Thyroid gland (tissue), 4 donors: ENCODE measurements at regions not wholly inside any gene's neighbourhood (a gene's known extent, or its start where the extent isn't known, plus 50 kb on each side); places are given as distances from the start of the nearest gene placed in this dataset.

ENCODE experiments used
- DNase-seq, 2 donors: peaks; one replicate each; pipeline ENCODE4 v3.0.0-alpha.2; 2019
- H3K27ac ChIP-seq, 3 donors: fragments of 200-600 bp; sonication (generic); 1 replicate in 2 of 3; 2 replicates in 1 of 3; pipeline ENCODE4 v1.5.1; 2016 to 2019; ENCODE audit warnings: mild to moderate bottlenecking in 1 of 3, moderate library complexity in 1 of 3
- H3K27me3 ChIP-seq: fragments of 200-600 bp; sonication (generic); one replicate; pipeline ENCODE4 v1.5.1; 2019
- H3K36me3 ChIP-seq, 2 donors: fragments of 200-600 bp; sonication (generic); one replicate each; pipeline ENCODE4 v1.5.1; 2016 to 2019
- H3K4me1 ChIP-seq, 2 donors: fragments of 200-600 bp; sonication (generic); one replicate each; pipeline ENCODE4 v1.5.1; 2017 to 2019
- H3K4me3 ChIP-seq, 3 donors: fragments of 200-600 bp; sonication (generic); replicated peaks in 1 of 3; 1 replicate in 2 of 3; 2 replicates in 1 of 3; pipeline ENCODE4 v1.5.1; 2016; ENCODE audit warnings: mild to moderate bottlenecking in 1 of 3
- H3K9me3 ChIP-seq: fragments of 200-600 bp; sonication (generic); one replicate; pipeline ENCODE4 v1.5.1; 2017
- CTCF ChIP-seq, 6 experiments: fragments of 200-600 bp in 3 of 6; fragments of 450-650 bp in 3 of 6; sonication (generic) in 3 of 6; IDR thresholded peaks; one replicate each; pipeline ENCODE4 v1.5.1; 2016 to 2019; ENCODE audit warnings: antibody characterized with exemption in 6 of 6, mild to moderate bottlenecking in 2 of 6, inconsistent platforms in 1 of 6, moderate library complexity in 1 of 6
- POLR2A ChIP-seq, 2 donors: fragments of 450-650 bp; IDR thresholded peaks; one replicate each; pipeline ENCODE4 v1.6.1; 2017; ENCODE audit warnings: antibody characterized with exemption in 2 of 2, mild to moderate bottlenecking in 2 of 2, moderate library complexity in 1 of 2
- WGBS, 2 donors: methylation state at CpG; one replicate each; pipeline ENCODE4 v1.1.5; 2017; 5-methylcytosine and 5-hydroxymethylcytosine counted together
- intact Hi-C: fragments of 100-400 bp; cut with DNase I; formaldehyde crosslinking; loops from one replicate; pipeline ENCODE4 v1.15.1; 2023

- 84 to 93% methylated on average over 4 of the region's 4 CpGs for WGBS, 2 donors
- Histone ChIP-seq H3K4me3 (no peak overlapping the region), H3K27ac (no peak overlapping the region), H3K36me3 (no peaks in the 10 kb centered on the region), H3K4me1 (no peaks in the 10 kb centered on the region), H3K9me3 (no peaks in the 10 kb centered on the region), H3K27me3 (no peaks in the 10 kb centered on the region)
- intact Hi-C loops: no loop called here
- no peak for DNase-seq
- TF ChIP-seq POLR2A (IDR thresholded peaks at IDR 0.05) (no peak), CTCF (IDR thresholded peaks at IDR 0.05) (no peak)
Observed at GRCh38 chr9:79936336-79936735, 364.6 kb downstream of the TLE4 start.

GRCh38 chr9:79929285-79929684 is 357.5 kb downstream of the TLE4 start:
- TF ChIP-seq POLR2A (IDR thresholded peaks at IDR 0.05) (no peak), CTCF (IDR thresholded peaks at IDR 0.05) (no peak)
- no peak overlapping the region for H3K27ac ChIP-seq
- no peak for DNase-seq
- WGBS, 2 donors: 92 to 94% methylated on average over 4 of the region's 4 CpGs
- no peaks in the 10 kb centered on the region for H3K9me3 ChIP-seq
- H3K36me3 ChIP-seq: no peaks in the 10 kb centered on the region
- H3K4me3 ChIP-seq: no peak overlapping the region
- intact Hi-C loops: no loop called here
- H3K4me1 ChIP-seq: no peaks in the 10 kb centered on the region
- no peaks in the 10 kb centered on the region for H3K27me3 ChIP-seq

GRCh38 chr9:79928661-79929223 is 357.0 kb downstream of the TLE4 start:
- TF ChIP-seq POLR2A (IDR thresholded peaks at IDR 0.05) (no peak), CTCF (IDR thresholded peaks at IDR 0.05) (no peak)
- 85 to 93% methylated on average over 4 of the region's 4 CpGs for WGBS, 2 donors

GRCh38 chr9:79925326-79925725 is 353.6 kb downstream of the TLE4 start:
- no peaks in the 10 kb centered on the region for H3K9me3 ChIP-seq
- no peak for DNase-seq
- H3K4me1 ChIP-seq: no peaks in the 10 kb centered on the region
- TF ChIP-seq POLR2A (IDR thresholded peaks at IDR 0.05) (no peak), CTCF (IDR thresholded peaks at IDR 0.05) (no peak)
- H3K36me3 ChIP-seq: no peaks in the 10 kb centered on the region
- H3K4me3 ChIP-seq: no peak overlapping the region
- intact Hi-C loops: no loop called here
- H3K27me3 ChIP-seq: no peaks in the 10 kb centered on the region
- no peak overlapping the region for H3K27ac ChIP-seq

More at GRCh38 chr9:79928661-79929223, 357.0 kb downstream of the TLE4 start:
- H3K4me1 ChIP-seq: no peaks in the 10 kb centered on the region
- no peak for DNase-seq
- no peaks in the 10 kb centered on the region for H3K9me3 ChIP-seq
- H3K4me3 ChIP-seq: no peak overlapping the region
- H3K27ac ChIP-seq: no peak overlapping the region
- no peaks in the 10 kb centered on the region for H3K27me3 ChIP-seq
- intact Hi-C loops: no loop called here
- H3K36me3 ChIP-seq: no peaks in the 10 kb centered on the region

- WGBS, 2 donors: 53 to 77% methylated on average over 2 of the region's 2 CpGs
- intact Hi-C loops: no loop called here
- H3K27ac ChIP-seq: no peak overlapping the region
- H3K4me3 ChIP-seq: no peak overlapping the region
- no peak for TF ChIP-seq CTCF (IDR thresholded peaks at IDR 0.05)
- no peak for TF ChIP-seq POLR2A (IDR thresholded peaks at IDR 0.05)
- no peak for DNase-seq
- no peaks in the 10 kb centered on the region for H3K27me3 ChIP-seq
- H3K4me1 ChIP-seq: no peaks in the 10 kb centered on the region
- no peaks in the 10 kb centered on the region for H3K36me3 ChIP-seq
- H3K9me3 ChIP-seq: no peaks in the 10 kb centered on the region
Observed at GRCh38 chr9:79924836-79925235, 353.1 kb downstream of the TLE4 start.
